ENCODE measurements at regions not wholly inside any gene's neighbourhood (a gene's known extent, or its start where the extent isn't known, plus 50 kb on each side); places are given as distances from the start of the nearest gene placed in this dataset.

GRCh38 chr2:187834787-187835186 lies 280.6 kb upstream of the TFPI start:
- POLR2A ChIA-PET (ENCODE audit: unreplicated experiment): no interaction called here
- ATAC-seq (no peak), DNase-seq (no peak)
- BruUV-seq (replicated peaks): no TSS peak
- Histone ChIP-seq H3K36me3 (ENCODE audit: low read depth, low read length) (no peaks in the 10 kb centered on the region), H3K9me3 (ENCODE audit: low read length) (no peaks in the 10 kb centered on the region), H3K4me3 (ENCODE audit: low read length) (no peak overlapping the region), H3F3A (ENCODE audit: low read length, unreplicated experiment) (no peaks in the 10 kb centered on the region), H2AFZ (ENCODE audit: low read length) (no peak overlapping the region), H4K20me1 (ENCODE audit: low read length) (no peaks in the 10 kb centered on the region), H3K4me2 (ENCODE audit: low read length) (no peak overlapping the region), H3K27ac (ENCODE audit: low read length) (no peak overlapping the region), H3K9ac (ENCODE audit: low read length) (no peak overlapping the region), H3K4me1 (ENCODE audit: insufficient read depth, low read length) (no peaks in the 10 kb centered on the region), H3K79me2 (ENCODE audit: low read length) (no peaks in the 10 kb centered on the region), H3K27me3 (ENCODE audit: low read length) (no peaks in the 10 kb centered on the region), H3K9me2 (replicated peaks; ENCODE audit: low read length) (no peaks in the 10 kb centered on the region)
- CTCF ChIA-PET: no interaction called here
- intact Hi-C loops (cut with micrococcal nuclease): no loop called here
- TF ChIP-seq CTCF (conservative IDR thresholded peaks at IDR 0.05; ENCODE audit: low read depth, low read length) (no peak), EZH2 (IDR thresholded peaks at IDR 0.05; ENCODE audit: low read length, unreplicated experiment) (no peak), EZH2phosphoT487 (IDR thresholded peaks at IDR 0.05; ENCODE audit: borderline replicate concordance, low read length) (no peak)

GRCh38 chr2:187838690-187839089 lies 284.5 kb upstream of the TFPI start:
- Histone ChIP-seq H3K4me1 (ENCODE audit: insufficient read depth, low read length) (no peaks in the 10 kb centered on the region), H3K27ac (ENCODE audit: low read length) (no peak overlapping the region), H3K4me3 (ENCODE audit: low read length) (no peak overlapping the region), H3K9me3 (ENCODE audit: low read length) (no peaks in the 10 kb centered on the region), H3K36me3 (ENCODE audit: low read depth, low read length) (no peaks in the 10 kb centered on the region), H2AFZ (ENCODE audit: low read length) (no peak overlapping the region), H3K79me2 (ENCODE audit: low read length) (no peaks in the 10 kb centered on the region), H3F3A (ENCODE audit: low read length, unreplicated experiment) (no peaks in the 10 kb centered on the region), H3K27me3 (ENCODE audit: low read length) (no peaks in the 10 kb centered on the region), H3K9me2 (replicated peaks; ENCODE audit: low read length) (no peaks in the 10 kb centered on the region), H3K9ac (ENCODE audit: low read length) (no peak overlapping the region), H3K4me2 (ENCODE audit: low read length) (no peak overlapping the region), H4K20me1 (ENCODE audit: low read length) (no peaks in the 10 kb centered on the region)
- intact Hi-C loops (cut with micrococcal nuclease): no loop called here
- no TSS peak for BruUV-seq (replicated peaks)
- ChIA-PET CTCF (no interaction called here), POLR2A (ENCODE audit: unreplicated experiment) (no interaction called here)
- TF ChIP-seq EZH2phosphoT487 (IDR thresholded peaks at IDR 0.05; ENCODE audit: borderline replicate concordance, low read length): no peak
- TF ChIP-seq CTCF (conservative IDR thresholded peaks at IDR 0.05; ENCODE audit: low read depth, low read length): no peak
- TF ChIP-seq EZH2 (IDR thresholded peaks at IDR 0.05; ENCODE audit: low read length, unreplicated experiment): no peak
- DNase-seq (no peak), ATAC-seq (no peak)

- Histone ChIP-seq H3K4me3 (ENCODE audit: low read length) (no peak overlapping the region), H3K27ac (ENCODE audit: low read length) (no peak overlapping the region), H3K9me3 (ENCODE audit: low read length) (no peaks in the 10 kb centered on the region), H3K27me3 (ENCODE audit: low read length) (no peaks in the 10 kb centered on the region), H3K9me2 (replicated peaks; ENCODE audit: low read length) (no peaks in the 10 kb centered on the region), H4K20me1 (ENCODE audit: low read length) (no peaks in the 10 kb centered on the region), H3K79me2 (ENCODE audit: low read length) (no peaks in the 10 kb centered on the region), H3K9ac (ENCODE audit: low read length) (no peak overlapping the region), H2AFZ (ENCODE audit: low read length) (no peak overlapping the region), H3F3A (ENCODE audit: low read length, unreplicated experiment) (no peaks in the 10 kb centered on the region), H3K4me2 (ENCODE audit: low read length) (no peak overlapping the region), H3K4me1 (ENCODE audit: insufficient read depth, low read length) (no peaks in the 10 kb centered on the region), H3K36me3 (ENCODE audit: low read depth, low read length) (no peaks in the 10 kb centered on the region)
- ATAC-seq (no peak), DNase-seq (no peak)
- BruUV-seq (replicated peaks): no TSS peak
- TF ChIP-seq EZH2 (IDR thresholded peaks at IDR 0.05; ENCODE audit: low read length, unreplicated experiment) (no peak), CTCF (conservative IDR thresholded peaks at IDR 0.05; ENCODE audit: low read depth, low read length) (no peak), EZH2phosphoT487 (IDR thresholded peaks at IDR 0.05; ENCODE audit: borderline replicate concordance, low read length) (no peak)
- intact Hi-C loops (cut with micrococcal nuclease): loop anchor here (5.0 kb wide), 1 partner anchor 670 kb away; no protein-coding TSS in a partner anchor
- POLR2A ChIA-PET (ENCODE audit: unreplicated experiment): no interaction called here
- CTCF ChIA-PET: no interaction called here
Measured at GRCh38 chr2:187842315-187842714, 288.1 kb upstream of the TFPI start.

Data from PC-3 (cell line).